H1 (cell line): ENCODE measurements at regions not wholly inside any gene's neighbourhood (a gene's known extent, or its start where the extent isn't known, plus 50 kb on each side); places are given as distances from the start of the nearest gene placed in this dataset.

Experiments used
- ATF2 ChIP-seq: IDR thresholded peaks from 2 replicates; pipeline ENCODE4 v1.6.1; 2012; ENCODE audit warnings: low read length, inconsistent platforms
- BACH1 ChIP-seq: IDR thresholded peaks from 2 replicates; pipeline ENCODE4 v1.6.1; 2012; ENCODE audit warnings: low read length, improper control_type of control experiment
- BRCA1 ChIP-seq: IDR thresholded peaks from 2 replicates; pipeline ENCODE4 v1.6.1; 2012; ENCODE audit warnings: low read depth, low read length, improper control_type of control experiment
- CREB1 ChIP-seq: IDR thresholded peaks from 2 replicates; pipeline ENCODE4 v1.6.1; 2012; ENCODE audit warnings: inconsistent platforms
- CTCF ChIP-seq, 3 experiments: IDR thresholded peaks; 1 replicate in 2 of 3; 2 replicates in 1 of 3; pipeline versions ENCODE4 v1.5.1 to v1.6.1; 2011; ENCODE audit warnings: low read length in 3 of 3, mild to moderate bottlenecking in 3 of 3, inconsistent platforms in 2 of 3, low read depth in 1 of 3, moderate library complexity in 1 of 3; ENCODE audit not compliant: insufficient read depth in 1 of 3; ENCODE audit errors: control extremely low read depth in 1 of 3
- EZH2 ChIP-seq: fragments of 200-600 bp; sonication (generic); IDR thresholded peaks from 2 replicates; pipeline ENCODE4 v1.7.1; 2012; ENCODE audit warnings: low read depth, mild to moderate bottlenecking, moderate library complexity, low read length, inconsistent platforms; ENCODE audit not compliant: severe bottlenecking
- HDAC2 ChIP-seq, 2 experiments: fragments of 300-600 bp in 1 of 2; sonication (generic) in 1 of 2; IDR thresholded peaks; 2 replicates each; pipeline ENCODE4 v1.6.1; 2011 to 2012; ENCODE audit warnings: low read depth in 2 of 2, low read length in 2 of 2, mild to moderate bottlenecking in 2 of 2, moderate library complexity in 2 of 2, borderline replicate concordance in 1 of 2, inconsistent platforms in 1 of 2
- NANOG ChIP-seq: IDR thresholded peaks from 2 replicates; pipeline ENCODE4 v1.6.1; 2011; ENCODE audit warnings: low read length, low read depth, mild to moderate bottlenecking, inconsistent platforms; ENCODE audit not compliant: insufficient read depth, poor library complexity, severe bottlenecking
- POLR2A ChIP-seq, 2 experiments: IDR thresholded peaks; 1 replicate in 1 of 2; 2 replicates in 1 of 2; pipeline ENCODE4 v1.6.1; 2011; ENCODE audit warnings: low read depth in 2 of 2, low read length in 2 of 2, mild to moderate bottlenecking in 2 of 2; ENCODE audit errors: control extremely low read depth in 1 of 2
- RFX5 ChIP-seq: IDR thresholded peaks from 2 replicates; pipeline ENCODE4 v1.6.1; 2011; ENCODE audit warnings: low read depth, low read length, improper control_type of control experiment, borderline replicate concordance
- SAP30 ChIP-seq: fragments of 300-600 bp; sonication (generic); IDR thresholded peaks from 2 replicates; pipeline ENCODE4 v1.7.1; 2012; ENCODE audit warnings: low read length, moderate library complexity, mild to moderate bottlenecking, inconsistent platforms; ENCODE audit not compliant: insufficient read depth, insufficient replicate concordance
- SP1 ChIP-seq: IDR thresholded peaks from 2 replicates; pipeline ENCODE4 v1.6.1; 2011; ENCODE audit warnings: low read depth, low read length
- TBP ChIP-seq: IDR thresholded peaks from 2 replicates; pipeline ENCODE4 v1.6.1; 2011; ENCODE audit warnings: low read depth, low read length, improper control_type of control experiment

- TF ChIP-seq CTCF (IDR thresholded peaks at IDR 0.05; ENCODE audit: control extremely low read depth in 1 of 3, insufficient read depth in 1 of 3, low read depth in 1 of 3, low read length in 3 of 3) (no peak), HDAC2 (IDR thresholded peaks at IDR 0.05; ENCODE audit: borderline replicate concordance in 1 of 2, low read depth in 2 of 2, low read length in 2 of 2) (no peak), NANOG (no peak), TBP (no peak), BACH1 (no peak), POLR2A (IDR thresholded peaks at IDR 0.05; ENCODE audit: control extremely low read depth in 1 of 2, low read depth in 2 of 2, low read length in 2 of 2) (no peak), CREB1 (no peak), RFX5 (no peak), SP1 (no peak), EZH2 (no peak), SAP30 (no peak), BRCA1 (no peak), ATF2 (no peak)
These were observed 204.5 kb upstream of the SLITRK1 start for GRCh38 chr13:84086847-84087162.
